ACHN (cell line): ENCODE measurements at regions not wholly inside any gene's neighbourhood (a gene's known extent, or its start where the extent isn't known, plus 50 kb on each side); places are given as distances from the start of the nearest gene placed in this dataset.

Source experiments
- DNase-seq: peaks from one replicate; pipeline ENCODE4 v3.0.0-alpha.2; 2015
- in situ Hi-C: cut with HindIII; loops from 2 replicates; pipeline ENCODE4 v1.10.0; 2017; ENCODE audit warnings: low sequenced_read_pairs, low pct_ligation_motif_present, low pct_unique_long_range_greater_than_20kb

DNA sequence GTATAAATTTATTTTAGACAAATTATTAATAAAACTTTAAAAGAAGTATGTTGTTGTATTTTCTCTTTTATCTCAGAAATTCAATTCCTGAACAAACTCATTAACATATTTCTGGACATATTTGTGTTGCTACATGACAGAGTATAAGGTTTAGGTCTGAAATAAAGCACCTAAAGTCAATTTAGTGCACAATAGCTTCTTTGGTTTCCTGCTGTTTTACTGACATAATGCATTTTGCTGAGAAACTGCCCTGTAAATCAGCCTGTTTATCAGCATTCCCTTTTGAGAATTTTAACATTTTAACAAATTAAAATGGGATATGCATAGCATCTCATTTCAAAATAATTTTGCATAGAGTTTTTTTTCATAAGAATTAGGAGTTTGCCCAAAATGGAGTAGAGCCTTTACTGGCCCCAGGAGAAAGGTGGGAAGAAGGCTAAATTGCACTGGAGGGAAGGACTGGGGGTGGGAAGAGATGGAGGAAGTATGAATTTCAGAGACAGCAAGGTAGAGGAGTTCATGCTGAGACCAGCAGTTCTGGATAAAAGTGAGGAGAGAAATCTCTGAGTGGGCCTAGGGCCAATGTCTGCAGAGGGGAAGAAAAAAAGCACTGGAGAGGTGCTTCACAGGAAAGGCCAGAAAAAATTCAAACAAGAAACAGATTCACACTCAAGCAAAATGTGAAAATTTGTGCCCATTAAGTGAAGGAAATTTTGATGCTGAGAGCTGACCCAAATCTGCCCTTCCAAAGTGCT is 324.2 kb upstream of the HSF2 start:
- DNase-seq = no peak
- in situ Hi-C loops = no loop called here

GRCh38 chr6:122075917-122076316 is 323.5 kb upstream of the HSF2 start:
- DNase-seq = no peak
- in situ Hi-C loops = no loop called here

- in situ Hi-C loops = no loop called here
- no peak for DNase-seq
Observed at GRCh38 chr6:122077603-122078002, 321.8 kb upstream of the HSF2 start.

- no peak for DNase-seq
- in situ Hi-C loops = no loop called here
Observed at GRCh38 chr6:122078481-122078880, 321.0 kb upstream of the HSF2 start.

DNA sequence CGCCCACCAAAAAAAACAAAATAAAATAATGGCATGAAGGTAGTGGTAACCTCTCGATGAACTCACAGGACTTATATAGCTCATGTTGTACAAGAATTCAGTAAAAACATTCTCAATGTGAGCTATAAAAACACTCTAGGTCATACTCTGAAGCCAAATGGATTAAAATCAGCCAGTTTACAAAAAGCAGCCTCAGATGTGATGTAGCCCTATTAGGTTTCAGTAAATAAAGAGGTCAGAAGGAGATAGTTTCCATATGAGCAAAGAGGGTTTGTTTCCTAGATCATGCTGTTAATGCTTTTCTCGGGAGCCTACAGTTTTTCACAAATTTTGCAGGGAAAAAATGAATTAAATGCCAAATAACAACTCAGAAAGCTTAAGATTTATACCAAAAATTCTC is 319.5 kb upstream of the HSF2 start:
- in situ Hi-C loops = no loop called here

DNA sequence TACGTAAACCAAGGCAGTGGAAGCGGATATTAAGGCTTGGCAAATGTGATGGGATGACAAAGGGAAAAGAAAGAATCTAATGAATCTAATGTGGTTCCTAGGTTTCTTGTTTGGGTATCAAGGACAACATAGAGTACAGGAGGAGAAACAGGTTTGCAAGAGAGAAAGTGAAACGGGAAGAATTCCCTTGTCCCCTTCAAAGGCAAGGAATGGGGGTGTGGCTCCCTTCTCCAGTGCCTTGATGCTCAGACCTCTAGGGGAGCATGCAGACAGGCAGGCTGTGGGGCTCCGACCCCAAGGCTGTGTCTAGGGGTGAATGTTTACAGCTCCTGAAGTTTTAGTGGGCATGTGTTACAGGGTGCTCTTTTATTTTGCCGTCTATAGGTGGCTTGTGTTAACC is 317.5 kb upstream of the HSF2 start:
- DNase-seq = peak; percentile 34
- in situ Hi-C loops = no loop called here

More for the DNA sequence above, 319.5 kb upstream of the HSF2 start:
- DNase-seq = no peak

DNA sequence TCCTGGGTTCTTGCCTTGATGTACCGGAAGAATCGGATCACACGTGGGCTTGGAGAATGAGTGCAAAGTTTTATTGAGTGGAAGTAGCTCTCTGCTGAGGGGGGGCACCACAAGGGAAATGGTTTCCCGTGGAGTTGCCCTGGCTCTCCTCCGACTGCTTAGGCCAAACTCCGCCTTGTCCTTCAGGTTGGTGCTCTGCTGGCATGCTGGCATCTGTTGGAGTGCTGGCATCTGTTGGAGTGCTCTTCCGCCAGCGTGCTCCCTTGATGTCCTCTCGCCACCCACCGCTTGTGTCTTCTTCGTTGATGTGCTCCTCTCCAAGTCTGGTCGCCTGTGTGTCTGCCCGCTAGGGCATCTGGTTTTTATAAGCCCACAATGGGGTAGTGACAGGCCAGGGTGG is 317.1 kb upstream of the HSF2 start:
- DNase-seq = no peak
- in situ Hi-C loops = no loop called here

GRCh38 chr6:122092366-122092765 is 307.1 kb upstream of the HSF2 start:
- in situ Hi-C loops = no loop called here

GRCh38 chr6:122098201-122098678 is 301.2 kb upstream of the HSF2 start:
- in situ Hi-C loops = no loop called here

More at GRCh38 chr6:122092366-122092765, 307.1 kb upstream of the HSF2 start:
- no peak for DNase-seq

DNA sequence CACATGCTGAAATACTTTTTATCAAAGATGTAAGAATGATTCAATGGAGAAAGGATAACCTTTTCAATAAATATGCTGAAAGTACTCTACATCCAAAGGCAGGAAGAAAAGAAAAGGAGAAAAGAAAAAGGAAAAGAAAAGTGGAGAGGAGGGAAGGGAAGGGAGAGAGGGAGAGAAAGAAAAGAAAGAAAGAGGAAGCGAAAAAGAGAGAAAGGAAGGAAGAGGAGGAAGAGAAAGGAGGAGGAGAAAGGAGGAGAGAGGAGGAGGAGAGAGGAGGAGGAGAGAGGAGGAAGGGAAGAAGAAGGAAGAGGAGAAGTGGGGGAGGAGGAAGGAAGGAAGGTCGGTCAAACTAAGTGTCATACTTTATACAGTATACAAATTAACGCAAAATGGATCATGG is 297.4 kb upstream of the HSF2 start:
- in situ Hi-C loops = no loop called here
- no peak for DNase-seq

More at GRCh38 chr6:122098201-122098678, 301.2 kb upstream of the HSF2 start:
- no peak for DNase-seq

GRCh38 chr6:122107256-122107852 is 292.1 kb upstream of the HSF2 start:
- in situ Hi-C loops = no loop called here

DNA sequence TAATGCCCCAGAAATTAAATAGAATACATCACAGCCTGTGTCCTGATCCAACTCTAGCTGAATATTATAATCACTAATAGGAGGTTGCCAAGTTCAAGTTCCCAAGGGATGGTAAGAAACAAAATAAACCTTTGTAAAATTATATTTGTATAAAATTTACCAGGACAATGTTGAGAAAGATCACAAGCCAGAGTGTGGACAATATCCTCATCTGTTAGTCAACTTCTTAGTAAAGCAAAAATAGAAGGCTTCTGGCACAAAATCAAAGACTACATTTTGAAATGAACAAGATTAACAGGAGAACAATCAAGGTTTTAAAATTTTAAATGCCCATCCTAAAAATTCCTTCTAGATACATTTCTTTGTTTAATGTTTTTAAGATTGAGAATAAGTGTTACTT is 290.4 kb upstream of the HSF2 start:
- in situ Hi-C loops = no loop called here
- no peak for DNase-seq

More at GRCh38 chr6:122107256-122107852, 292.1 kb upstream of the HSF2 start:
- DNase-seq = no peak

GRCh38 chr6:122114717-122115116 is 284.7 kb upstream of the HSF2 start:
- in situ Hi-C loops = no loop called here
- DNase-seq = no peak

DNA sequence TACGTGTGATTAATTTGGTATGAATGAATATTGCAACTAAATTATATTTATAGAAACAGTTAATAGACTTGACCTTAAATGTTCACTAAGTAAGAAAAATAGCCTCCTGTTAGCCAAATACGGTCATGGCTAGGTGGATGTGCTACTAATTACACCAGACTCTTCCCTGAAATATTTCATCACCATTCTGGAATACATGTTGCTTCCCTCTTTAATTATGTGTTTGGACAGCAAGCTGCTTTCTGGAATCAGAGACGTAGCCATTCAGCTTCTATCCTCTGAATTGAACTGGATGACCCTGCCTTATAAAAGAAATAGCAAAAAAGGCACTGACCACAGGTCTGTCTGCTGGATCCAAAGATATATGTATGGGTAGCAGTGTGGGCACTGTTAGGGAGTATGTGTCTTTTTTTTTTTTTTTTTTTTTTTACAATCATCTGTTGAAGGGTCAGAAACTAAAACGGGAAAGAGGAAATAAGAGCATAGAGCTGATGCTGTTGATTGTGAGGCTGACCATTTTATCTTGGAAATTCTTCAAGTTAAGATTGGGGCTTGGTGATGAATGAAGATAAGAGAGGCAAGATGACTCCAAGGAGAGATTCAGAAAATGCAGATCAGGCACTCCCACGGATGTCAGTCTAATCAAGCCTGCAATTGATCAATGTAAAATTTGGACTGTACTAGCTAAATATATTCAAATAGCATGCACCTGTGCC is 283.2 kb upstream of the HSF2 start:
- in situ Hi-C loops = no loop called here
- no peak for DNase-seq

DNA sequence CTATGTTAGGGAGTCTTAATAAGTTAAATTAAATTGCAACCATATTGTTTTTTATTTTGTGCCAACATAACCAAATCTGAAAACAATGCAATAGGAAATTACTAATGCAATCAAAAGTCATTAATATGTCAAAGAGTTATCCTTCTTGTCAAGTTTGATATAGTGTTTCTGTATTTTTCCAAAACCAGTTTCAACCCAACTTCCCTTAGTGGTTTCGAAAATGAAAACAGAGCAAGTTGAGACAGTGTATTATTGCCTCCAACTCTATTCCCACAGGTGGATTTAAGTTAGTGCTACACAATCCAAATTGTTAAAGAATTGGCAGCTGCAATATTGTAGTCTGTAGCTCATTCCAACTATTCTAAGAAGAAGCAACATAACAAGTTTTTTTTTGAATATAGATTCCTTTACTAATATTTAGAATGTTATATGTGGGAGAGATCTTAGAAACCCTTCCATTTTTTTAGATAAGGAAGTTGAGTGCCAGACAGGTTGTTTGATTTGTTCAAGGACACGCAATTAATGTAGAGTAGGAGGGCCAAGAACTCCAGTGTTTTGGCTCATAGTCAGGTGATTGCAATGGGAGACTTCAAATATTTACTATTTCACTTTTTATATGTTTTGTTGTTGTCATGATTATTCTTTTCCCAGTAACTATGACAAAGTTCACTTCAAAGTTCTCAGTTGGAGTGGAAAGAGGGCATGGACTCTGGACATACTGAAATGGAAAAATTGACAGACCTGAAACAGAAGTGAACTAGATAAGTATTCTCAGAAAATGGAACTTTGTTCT is 282.4 kb upstream of the HSF2 start:
- no peak for DNase-seq
- in situ Hi-C loops = no loop called here

- in situ Hi-C loops = no loop called here
Observed at GRCh38 chr6:122118945-122119506, 280.4 kb upstream of the HSF2 start.

DNA sequence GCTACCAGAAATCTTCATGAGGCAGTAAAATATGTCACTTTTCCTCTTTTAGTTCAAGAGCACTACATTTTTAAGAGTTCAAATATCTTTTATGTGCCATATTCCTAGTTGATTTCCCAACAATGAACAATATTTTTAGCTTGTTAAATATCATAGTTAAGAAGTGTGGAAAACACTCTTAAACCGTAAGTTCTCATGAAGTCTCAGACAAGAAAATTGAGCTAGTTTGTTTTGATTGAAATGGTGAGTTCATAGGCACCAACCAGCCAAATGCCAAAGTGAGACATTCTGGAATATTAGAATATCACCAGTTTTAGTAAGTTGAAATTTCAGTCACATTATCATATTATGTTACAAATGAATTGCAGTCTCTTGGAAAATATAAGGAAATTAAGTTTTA is 277.2 kb upstream of the HSF2 start:
- no peak for DNase-seq
- in situ Hi-C loops = no loop called here

More at GRCh38 chr6:122118945-122119506, 280.4 kb upstream of the HSF2 start:
- DNase-seq = no peak

DNA sequence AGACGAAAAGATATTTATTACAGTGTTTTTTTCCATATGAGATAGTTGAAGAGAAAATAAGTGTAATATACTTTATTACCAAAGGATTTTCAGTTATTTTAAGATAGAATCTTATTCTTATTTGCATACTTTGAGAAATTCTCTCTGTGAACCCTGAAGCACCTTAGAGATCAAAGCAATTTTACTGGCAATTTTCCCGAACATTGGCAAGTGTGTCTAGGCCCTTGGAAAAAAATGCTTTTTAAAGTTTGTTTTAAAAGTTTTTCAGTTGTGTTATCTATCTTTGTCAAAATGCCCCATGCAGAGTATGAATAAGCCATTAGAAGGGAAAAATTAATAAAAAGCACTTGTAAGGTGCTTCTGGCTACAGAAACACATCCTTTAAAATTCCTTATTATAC is 276.8 kb upstream of the HSF2 start:
- in situ Hi-C loops = no loop called here

More for the DNA sequence above, 276.8 kb upstream of the HSF2 start:
- DNase-seq = no peak
